Erythroblast (primary cell): ENCODE measurements at regions not wholly inside any gene's neighbourhood (a gene's known extent, or its start where the extent isn't known, plus 50 kb on each side); places are given as distances from the start of the nearest gene placed in this dataset.

Experiments
- GATA1 ChIP-seq: IDR thresholded peaks from 2 replicates; pipeline ENCODE4 v1.6.1; 2011; ENCODE audit warnings: low read depth, mild to moderate bottlenecking, control low read depth, low read length, moderate library complexity
- POLR2A ChIP-seq: IDR thresholded peaks from 2 replicates; pipeline ENCODE4 v1.6.1; 2011; ENCODE audit warnings: mild to moderate bottlenecking, low read length

DNA sequence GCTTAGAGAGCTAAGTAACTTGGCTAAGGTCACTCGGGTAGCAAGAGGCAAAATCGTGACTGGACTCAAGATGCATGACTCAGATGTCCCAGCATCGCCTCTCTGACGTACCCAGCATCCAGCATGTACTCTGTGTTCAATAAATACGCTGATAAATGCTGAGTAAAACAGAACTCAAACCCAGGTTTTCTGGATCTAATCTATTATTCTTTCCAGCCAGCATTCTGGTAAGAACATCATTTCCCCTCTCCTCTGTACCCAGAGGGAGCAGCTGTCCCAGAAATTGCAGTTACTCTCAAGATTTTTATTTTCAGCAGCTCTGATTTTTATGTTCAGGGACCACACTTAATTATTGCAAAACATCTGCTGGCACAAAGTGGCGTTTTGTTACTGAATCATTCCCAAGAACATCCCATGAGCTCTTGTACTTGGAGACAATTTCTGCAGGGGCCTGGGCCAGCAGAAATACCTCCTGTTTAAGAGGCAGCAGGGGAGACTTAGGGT, 249.0 kb downstream of the PRDM2 start:
- TF ChIP-seq POLR2A (no peak), GATA1 (no peak)
